ENCODE measurements at regions not wholly inside any gene's neighbourhood (a gene's known extent, or its start where the extent isn't known, plus 50 kb on each side); places are given as distances from the start of the nearest gene placed in this dataset.
"Not testable (repeated sequence)": the region's sequence is repeated elsewhere in the genome, so short reads cannot be mapped to it uniquely, and the experiment has no call there.

DNA sequence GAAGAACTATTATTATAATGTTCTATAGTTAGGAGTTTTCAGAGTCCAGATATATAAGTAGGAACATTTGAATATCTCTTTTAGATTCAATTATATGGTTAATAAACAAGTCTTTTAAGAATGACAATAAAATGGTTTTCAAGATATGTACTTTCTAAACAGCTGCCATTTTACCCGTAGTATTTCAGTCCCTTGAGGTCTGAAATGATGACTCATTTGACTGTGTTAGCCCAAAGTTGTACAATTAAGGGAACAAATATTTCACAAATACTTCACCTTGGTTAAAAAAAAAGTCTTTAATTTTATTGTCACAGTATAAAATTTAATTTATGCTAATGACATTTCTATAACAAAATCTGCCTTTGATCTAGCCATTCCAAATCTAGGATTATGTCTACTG is 91.6 kb upstream of the TANK start:
- no peak for DNase-seq (ENCODE audit: low spot score)

DNA sequence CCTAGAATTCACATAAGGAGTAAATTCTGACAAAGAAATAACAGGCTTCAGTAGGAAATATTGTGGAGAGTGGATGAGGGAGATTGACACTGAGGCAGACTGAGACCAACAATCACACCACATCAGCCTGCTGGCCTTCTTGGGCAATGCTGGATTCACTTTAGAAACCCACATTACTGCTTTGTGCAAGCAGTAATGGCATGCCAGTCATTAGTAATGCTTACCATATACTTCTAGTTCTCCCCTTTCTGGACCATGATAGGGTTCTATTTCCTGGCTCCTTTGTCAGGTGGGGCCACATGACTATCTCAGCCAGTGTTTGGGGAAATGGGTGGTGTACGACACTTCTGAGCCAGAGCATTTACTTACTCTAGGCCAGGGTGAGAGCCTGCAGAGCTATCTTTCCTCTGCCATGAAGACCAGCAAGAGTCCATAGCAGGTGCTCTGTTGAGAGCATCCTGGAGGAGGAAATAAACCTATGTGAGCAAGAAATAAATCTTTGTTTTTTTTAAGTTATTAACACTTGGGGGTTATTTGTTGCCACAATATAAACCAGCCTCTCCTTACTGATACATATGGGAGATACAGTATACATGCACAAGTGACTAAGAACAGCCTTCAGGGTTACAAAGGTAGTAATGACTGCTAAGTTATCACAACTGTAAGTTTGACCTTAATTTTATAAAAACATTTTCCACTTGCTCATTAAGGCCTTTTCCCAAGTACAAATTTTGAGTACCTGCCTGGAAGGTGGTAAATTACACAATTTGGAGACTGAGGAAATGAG is 89.3 kb upstream of the TANK start:
- DNase-seq (ENCODE audit: low spot score) = no peak

DNA sequence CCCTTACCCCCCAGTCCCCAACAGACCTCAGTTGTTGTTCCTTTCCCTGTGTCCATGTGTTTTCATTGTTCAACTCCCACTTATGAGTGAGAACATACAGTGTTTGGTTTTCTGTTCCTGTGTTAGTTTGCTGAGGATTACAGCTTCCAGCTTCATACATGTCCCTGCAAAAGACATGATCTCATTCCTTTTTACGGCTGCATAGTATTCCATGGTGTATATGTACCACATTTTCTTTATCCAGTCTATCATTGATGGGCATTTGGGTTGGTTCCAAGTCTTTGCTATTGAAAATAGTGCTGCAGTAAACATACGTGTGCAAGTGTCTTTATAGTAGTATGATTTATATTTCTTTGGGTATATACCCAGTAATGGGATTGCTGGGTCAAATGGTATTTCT is 87.8 kb upstream of the TANK start:
- DNase-seq (ENCODE audit: low spot score) = not testable (repeated sequence)

DNA sequence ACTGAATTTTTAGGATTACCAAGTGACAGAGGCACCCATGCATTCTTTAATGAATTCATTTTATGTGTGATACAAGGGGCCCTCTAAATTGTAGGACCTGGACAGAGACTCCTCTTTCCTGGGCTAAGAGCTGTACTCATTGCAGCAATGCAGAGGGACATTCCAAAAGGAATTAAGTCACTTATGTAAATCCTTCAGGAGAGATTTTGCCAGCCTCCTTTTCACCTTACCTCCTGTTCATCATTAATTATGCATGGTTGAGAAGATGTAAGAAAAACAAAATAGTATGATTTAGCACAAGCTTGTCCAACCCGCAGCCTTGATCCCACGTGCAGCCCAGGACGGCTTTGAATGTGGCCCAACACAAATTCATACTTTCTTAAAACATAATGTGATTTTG is 84.5 kb upstream of the TANK start:
- DNase-seq (ENCODE audit: low spot score) = no peak

DNA sequence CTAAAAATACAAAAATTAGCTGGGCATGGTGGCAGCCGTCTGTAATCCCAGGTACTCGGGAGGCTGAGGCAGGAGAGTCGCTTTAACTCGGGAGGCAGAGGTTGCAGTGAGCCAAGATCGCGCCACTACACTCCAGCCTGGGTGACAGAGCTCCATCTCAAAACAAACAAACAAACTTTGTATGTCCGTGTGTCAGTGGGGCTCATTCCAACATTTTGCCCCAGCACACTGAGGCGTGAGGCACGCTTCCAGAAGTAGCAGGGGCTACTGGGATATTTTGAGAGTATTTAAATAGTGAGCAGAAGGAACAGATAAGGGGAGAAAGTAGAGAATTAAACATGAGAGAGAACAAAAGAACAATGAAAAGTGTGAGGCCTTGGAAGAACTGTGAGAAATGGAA is 83.3 kb upstream of the TANK start:
- no peak for DNase-seq (ENCODE audit: low spot score)

DNA sequence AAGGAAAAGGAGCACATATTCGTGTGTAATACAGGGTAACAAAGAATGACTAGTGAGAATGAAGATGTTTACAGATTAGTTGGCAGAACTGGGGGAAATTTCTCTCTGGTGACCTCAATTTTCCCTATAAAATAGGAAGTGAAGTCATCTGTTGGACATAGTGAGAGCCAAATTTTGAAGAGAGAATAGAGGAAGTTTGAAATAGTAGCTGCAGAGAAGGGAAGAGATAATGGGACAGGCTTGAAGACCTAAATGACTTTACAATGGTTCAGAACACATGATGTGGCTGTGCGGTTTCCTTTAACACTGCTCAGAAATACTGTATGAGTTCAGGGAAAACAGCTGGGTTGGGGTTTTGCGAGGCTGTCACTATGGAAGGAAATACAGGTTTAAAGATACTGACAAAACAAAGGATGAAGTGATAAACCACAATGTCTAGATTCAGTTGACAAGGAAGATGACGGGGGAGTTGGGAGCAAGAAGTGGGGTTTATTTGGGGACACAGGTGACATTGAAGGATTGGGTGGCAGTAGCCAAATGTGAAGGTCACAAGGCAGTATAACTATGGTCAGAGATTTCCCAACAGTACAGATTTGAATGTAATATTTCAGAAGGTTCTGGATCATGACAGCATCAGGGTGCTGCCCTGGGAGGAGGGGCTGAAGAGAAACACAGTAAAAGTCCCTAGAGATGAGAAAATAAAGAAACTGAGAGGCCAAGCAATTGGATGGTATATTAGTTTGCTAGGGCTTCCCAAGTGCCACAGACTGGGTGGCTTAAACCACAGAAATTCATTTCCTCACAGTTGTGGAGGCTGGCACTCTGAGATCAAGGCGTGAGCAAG is 82.6 kb upstream of the TANK start:
- peak; percentile 4 for DNase-seq (ENCODE audit: low spot score)

DNA sequence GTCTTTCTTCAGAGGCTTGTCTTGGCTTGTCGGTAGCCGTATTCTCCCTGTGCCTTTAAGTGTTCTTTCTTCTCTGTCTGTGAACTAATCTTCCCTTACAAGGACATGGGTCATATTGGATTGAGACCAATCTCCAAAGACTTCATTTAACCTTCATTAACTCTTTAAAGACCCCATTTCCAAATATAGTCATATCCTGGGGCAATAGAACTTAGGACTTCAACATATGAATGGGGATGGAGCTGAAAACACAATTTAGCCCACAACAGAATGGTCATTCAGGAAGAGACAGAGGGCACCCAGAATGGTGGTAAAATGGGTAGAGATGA is 82.1 kb upstream of the TANK start:
- DNase-seq (ENCODE audit: low spot score) = no peak

DNA sequence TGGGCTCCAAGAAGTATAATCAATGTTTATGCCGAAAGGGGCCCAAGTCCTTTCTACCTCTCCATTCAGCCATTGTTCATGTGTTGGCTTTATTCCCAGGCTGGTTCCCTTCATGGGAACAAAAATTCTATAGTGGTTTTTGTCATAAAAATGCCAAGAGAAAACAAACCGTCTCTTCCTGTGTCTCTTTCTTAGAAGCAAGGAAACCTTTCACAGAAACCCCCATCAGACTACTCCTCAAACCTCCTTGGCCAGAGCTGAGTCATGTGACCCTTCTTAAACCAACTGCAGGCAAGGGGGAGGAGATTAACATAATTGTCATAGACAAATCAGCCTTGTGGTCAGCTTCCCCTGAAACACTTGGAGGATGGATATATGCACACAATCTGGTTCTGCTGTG is 75.1 kb upstream of the TANK start:
- DNase-seq (ENCODE audit: low spot score) = no peak

DNA sequence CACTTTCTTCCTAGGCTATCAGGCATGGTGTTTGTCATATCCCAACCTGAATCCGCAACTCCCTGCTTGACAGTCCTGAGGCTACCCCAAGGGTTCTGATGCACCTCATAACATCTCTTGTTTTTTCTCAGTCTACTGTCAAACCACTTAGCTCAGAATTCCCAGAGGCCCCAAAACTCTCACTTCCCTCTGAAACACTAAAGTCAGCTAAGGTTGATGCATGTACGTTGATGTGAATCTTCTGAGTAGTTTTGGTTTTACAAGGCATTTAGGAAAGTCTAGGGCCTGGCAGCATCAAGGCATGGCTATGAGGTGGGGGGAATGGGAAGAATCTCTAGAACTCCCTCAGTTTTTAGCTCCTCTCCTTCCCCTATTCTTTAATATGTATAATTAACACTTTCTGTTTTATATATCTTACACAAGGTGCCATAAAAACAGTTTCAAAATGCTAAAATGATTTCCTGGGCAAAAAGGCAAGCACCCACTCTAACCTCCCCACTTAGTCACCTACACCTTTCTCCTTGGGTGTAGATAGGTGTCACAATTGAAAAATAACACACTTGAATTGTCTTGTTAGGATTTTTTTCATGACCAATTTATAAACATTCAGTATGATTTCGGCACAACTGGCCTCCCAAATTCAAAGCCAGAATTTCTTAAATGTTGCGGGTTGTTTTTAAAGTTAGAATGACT is 71.4 kb upstream of the TANK start:
- no peak for DNase-seq (ENCODE audit: low spot score)

DNA sequence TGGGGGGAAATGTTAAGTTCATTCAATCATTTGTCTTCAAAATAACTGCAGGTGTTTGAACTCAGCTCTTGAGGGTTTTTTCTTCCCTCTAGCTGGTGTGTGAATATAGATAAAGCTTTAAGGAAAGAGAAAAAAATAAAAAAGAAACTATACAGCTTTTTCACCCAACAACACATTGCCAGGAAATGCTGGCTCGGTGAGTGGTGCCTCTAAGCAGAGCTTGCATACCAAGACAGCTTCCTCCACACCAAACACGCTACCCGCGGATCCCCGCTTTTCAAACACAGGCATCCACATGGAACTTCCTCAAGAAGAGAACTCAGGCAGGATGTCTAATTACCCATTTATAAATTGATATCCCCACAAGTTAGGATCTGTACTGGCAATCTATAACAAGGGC is 69.8 kb upstream of the TANK start:
- no peak for DNase-seq (ENCODE audit: low spot score)

DNA sequence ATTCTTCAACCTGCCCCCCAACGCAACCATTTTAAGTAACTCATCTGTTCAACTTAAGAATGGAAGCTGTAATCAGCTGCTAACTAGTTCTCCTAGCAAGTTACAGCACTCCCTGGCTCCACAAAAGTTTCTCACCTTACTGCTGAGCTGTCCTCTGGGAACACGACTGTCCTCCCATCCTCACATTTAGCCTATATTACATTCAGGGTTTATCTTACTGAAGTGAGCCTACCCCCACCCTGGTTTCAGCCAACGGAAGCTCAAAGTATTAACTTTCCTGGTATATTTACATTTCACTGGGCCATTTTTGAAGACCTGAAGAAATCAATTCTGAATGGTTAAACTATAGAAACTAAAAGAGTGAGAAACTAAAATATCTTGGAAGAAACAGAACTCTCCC is 64.9 kb upstream of the TANK start:
- no peak for DNase-seq (ENCODE audit: low spot score)

DNA sequence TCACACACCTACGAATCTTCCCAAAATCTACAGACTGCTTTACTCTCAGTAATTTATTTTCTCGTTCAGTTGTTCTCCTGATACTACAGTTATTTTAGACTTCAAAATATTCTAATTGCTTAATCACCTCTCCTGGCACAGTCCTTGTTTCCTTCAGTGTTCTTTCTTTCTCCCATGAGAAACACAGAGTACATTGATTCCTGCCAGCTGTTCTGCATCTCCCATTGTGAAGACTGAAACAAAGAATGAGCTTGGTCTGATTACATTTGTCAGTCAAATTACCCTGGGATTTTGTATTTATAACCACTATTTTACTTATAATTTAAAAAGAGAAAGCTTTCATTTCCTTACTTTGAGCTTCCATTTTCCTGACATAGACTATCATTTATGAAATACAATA is 63.9 kb upstream of the TANK start:
- DNase-seq (ENCODE audit: low spot score) = no peak

DNA sequence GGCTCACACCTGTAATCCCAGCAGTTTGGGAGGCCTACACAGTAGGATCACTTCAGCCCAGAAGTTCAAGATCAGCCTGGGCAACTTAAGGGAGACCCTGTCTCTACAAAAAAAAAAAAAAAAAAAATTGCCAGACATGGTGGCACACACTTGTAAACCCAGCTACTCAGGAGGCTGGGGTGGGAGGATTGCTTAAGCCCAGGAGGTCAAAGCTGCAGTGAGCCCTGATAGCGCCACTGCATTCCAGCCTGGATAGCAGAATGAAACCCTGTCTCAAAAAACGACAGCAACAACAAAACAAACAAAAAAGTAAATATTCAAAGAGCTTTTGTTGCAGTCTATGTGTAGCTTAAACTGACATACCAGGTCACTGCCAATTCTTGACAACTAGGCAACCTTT is 63.1 kb upstream of the TANK start:
- DNase-seq (ENCODE audit: low spot score) = no peak

DNA sequence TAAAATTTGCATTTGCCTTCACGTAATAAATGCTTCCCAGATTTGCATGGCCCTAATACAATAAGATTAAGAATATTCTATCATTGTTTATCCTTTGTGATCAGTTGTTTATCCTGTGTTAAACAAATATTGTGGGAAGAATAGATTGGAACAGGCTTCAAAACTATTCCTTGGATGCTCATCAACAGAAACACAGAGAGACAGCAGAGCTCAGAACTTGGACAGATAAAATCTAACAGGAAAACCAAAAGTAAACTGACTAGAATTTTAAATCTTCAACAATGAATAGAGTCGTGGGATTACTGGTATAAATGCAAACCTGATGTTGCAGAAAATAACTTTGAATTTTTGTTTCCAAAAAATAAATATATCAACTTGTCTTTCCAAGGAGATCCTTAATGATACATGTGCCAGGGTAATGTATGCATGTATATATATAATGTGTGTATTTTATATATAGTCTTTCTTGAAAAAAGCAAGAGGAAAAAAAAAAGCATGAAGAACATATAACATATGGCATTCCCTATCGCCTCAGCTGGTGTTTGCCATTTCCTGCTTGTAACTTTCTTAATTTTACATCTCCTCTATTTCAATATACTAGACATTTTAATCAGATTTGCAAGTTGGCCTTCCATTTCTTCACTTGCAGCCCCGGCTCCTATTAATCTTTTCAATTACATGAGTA is 59.9 kb upstream of the TANK start:
- no peak for DNase-seq (ENCODE audit: low spot score)

DNA sequence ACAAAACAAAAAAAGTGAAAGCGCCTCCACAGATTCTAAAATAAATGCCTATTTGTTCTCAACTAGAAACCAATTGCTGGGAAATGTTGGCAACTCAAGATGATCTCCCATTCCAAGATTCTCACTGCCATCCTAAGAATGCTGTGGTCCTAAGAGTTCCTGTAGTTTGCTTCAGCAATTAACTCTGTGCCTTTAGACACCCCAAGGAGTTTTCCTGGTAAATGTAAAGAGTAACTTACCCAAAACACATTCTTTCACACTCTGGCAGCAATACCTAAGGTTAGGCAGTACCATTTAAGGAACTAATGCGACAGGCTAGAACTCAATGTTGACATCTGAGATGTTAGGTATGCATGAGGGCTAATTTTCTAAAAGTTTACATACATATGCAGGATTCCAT is 58.8 kb upstream of the TANK start:
- DNase-seq (ENCODE audit: low spot score) = no peak

DNA sequence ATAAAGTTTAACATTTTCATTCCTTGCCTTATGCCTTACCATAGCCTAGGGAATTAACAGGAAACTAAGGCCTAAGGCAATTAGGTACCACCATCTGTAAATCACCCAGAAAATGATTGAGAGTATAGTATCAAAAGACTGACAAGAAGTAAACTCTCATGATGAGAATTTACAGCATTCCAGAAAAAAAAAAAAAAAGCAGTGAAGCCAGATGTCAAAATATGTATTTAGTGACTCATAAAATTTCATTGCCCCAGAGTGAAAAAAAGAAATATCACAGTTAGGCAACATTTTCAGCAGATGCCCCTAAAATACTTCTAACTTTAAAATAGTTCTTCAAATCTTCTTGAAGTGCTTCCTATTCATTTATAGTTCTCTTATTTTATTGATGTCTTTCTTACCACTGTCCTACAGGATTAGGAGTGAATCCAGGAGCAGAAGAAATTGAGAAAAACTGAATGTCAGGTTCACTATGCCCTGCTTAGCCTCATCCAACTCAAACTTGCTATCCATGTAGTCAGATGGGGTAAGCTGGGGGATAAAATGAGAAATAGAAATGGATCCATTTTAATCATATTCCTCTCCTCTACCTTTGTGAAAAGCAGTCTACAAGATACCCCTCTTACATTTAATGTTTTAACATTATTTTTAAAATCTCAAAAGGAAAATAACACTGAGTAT is 57.3 kb upstream of the TANK start:
- no peak for DNase-seq (ENCODE audit: low spot score)

DNA sequence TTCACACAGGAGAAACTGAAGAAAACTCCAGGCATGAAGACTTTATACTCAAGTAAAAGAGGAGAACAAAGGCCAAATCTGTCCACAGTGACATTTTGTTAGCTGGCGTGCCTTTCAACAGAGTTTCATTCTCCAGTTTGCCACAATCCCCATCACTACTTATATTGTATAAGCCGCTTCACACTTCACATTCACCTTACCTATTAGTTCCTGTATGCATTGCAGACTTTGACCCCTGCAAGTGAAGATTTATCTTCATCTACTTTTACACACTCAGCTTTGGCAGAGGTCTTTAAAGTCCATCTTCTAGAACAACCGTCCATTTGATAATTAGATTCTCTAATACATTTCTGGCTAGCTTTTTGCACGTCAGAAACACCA is 56.8 kb upstream of the TANK start:
- no peak for DNase-seq (ENCODE audit: low spot score)

DNA sequence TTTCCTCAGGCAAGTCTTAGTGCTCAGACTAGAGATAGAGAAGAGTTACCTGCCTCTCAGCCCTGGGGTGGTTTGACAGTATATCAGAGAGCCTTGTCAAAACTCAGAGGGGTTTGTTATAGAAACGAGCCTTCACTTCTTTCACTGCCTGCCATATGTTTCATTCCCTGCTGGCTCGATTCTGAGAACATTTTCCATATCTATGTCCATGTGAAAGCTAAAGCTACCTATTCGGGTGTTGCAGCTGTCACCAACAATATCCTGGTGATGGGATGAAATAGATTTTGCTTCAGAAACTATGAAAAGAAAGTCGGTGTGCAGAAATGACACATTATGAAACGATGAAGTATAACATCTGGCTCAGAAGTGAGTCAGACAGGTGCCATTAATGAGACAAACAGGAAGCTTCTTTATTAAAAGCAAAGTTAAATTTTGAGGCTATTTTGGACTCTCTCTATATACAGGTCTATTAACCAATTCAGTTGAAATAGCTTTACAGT is 56.1 kb upstream of the TANK start:
- no peak for DNase-seq (ENCODE audit: low spot score)

DNA sequence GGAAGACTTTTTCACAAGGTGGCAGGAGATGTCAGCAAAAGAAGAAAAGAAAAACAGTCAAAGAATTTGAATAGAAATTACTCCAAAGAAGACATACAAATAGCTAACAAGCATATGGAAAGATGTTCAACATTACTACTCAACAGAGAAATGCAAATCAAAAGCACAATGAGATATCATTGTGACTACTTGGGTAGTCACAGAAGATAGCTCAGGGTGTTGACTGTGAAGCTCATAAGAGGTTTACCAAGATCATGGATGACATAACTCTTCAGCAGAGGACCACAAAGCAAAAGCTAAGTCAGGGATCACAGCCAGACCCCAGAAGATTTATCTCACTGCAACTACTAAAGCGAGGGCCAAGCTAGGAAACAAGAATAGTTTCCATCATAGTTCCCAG is 53.0 kb upstream of the TANK start:
- no peak for DNase-seq (ENCODE audit: low spot score)
